Smooth muscle cell (in vitro differentiated cells): ENCODE measurements at regions not wholly inside any gene's neighbourhood (a gene's known extent, or its start where the extent isn't known, plus 50 kb on each side); places are given as distances from the start of the nearest gene placed in this dataset.

Source experiments
- DNase-seq: peaks from one replicate; lab custom pipeline; 2025; ENCODE audit not compliant: unreplicated experiment; lab: John Stamatoyannopoulos, UW
- H2AFZ ChIP-seq: fragments of 200-600 bp; sonication (generic); 2 replicates; pipeline ENCODE4 v1.6.0; 2016; ENCODE audit warnings: antibody characterized with exemption, low read depth, mild to moderate bottlenecking
- H3F3A ChIP-seq: fragments of 200-600 bp; sonication (generic); 2 replicates; pipeline ENCODE4 v1.6.0; 2017; ENCODE audit warnings: antibody characterized with exemption, low read depth
- H3K27ac ChIP-seq: fragments of 200-600 bp; sonication (generic); 2 replicates; pipeline ENCODE4 v1.5.1; 2016; ENCODE audit warnings: low read depth, mild to moderate bottlenecking
- H3K27me3 ChIP-seq: fragments of 200-600 bp; sonication (generic); 2 replicates; pipeline ENCODE4 v1.6.1; 2016; ENCODE audit warnings: low read depth, mild to moderate bottlenecking
- H3K36me3 ChIP-seq: fragments of 200-600 bp; sonication (generic); 2 replicates; pipeline ENCODE4 v1.5.1; 2016; ENCODE audit warnings: low read depth
- H3K4me1 ChIP-seq: fragments of 200-600 bp; sonication (generic); 2 replicates; pipeline ENCODE4 v1.5.1; 2016; ENCODE audit warnings: low read depth
- H3K4me2 ChIP-seq: fragments of 200-600 bp; sonication (generic); 2 replicates; pipeline ENCODE4 v1.6.0; 2016; ENCODE audit warnings: mild to moderate bottlenecking
- H3K4me3 ChIP-seq: fragments of 200-600 bp; sonication (generic); 2 replicates; pipeline ENCODE4 v1.5.1; 2016; ENCODE audit warnings: mild to moderate bottlenecking
- H3K79me2 ChIP-seq: fragments of 200-600 bp; sonication (generic); 2 replicates; pipeline ENCODE4 v1.6.0; 2016; ENCODE audit warnings: low read depth, mild to moderate bottlenecking
- H3K9ac ChIP-seq: fragments of 200-600 bp; sonication (generic); 2 replicates; pipeline ENCODE4 v1.6.0; 2016; ENCODE audit warnings: low read depth
- H3K9me3 ChIP-seq: fragments of 200-600 bp; sonication (generic); replicated peaks from 2 replicates; pipeline ENCODE4 v1.5.1; 2016; ENCODE audit warnings: low read depth
- H4K20me1 ChIP-seq: fragments of 200-600 bp; sonication (generic); 2 replicates; pipeline ENCODE4 v1.6.0; 2016; ENCODE audit warnings: low read depth
- CTCF ChIP-seq: fragments of 200-600 bp; sonication (generic); IDR thresholded peaks from 2 replicates; pipeline ENCODE4 v1.5.1; 2017; ENCODE audit warnings: borderline replicate concordance, mild to moderate bottlenecking, antibody characterized with exemption; ENCODE audit not compliant: insufficient read depth, poor library complexity, severe bottlenecking
- WGBS: methylation state at CpG from one replicate; pipeline ENCODE4 v1.1.7; 2016; ENCODE audit warnings: low lambda C conversion rate; 5-methylcytosine and 5-hydroxymethylcytosine counted together

DNA sequence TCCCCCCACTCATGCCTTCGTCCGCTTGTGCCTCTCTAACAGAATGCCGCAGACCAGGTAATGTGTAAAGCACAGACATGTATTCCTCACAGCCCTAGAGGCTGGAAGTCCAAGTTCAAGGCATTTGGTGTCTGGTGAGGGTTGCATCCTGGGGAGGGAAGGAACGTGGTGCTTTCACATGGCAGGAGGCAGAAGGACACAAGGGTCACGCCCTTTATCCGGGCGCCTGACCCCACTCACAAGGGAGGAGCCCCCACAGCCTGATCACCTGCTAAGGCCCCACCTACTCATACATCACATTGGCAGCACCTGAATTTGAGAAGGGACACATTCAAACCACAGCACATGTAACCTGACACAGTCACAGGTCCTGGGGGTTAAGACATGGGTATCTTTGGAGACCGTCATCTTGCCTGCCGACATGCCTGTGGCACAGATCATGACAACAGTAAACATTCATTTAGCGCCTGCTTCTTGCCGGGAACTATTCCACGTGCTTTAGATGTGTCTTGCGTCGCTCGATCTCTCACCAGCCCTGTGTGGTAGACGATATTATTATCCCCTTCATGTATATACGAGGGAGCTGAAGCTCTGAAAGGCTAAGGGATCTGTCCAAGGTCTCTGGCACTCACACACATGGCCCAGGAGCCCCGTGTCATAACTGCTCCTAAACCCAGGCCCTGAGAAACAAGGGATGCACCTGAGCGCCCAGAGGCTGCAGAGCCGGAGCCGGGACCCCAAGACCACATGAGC lies 235.6 kb downstream of the NPHP4 start:
- Histone ChIP-seq H3K27me3 (no peaks in the 10 kb centered on the region), H3K9ac (no peak overlapping the region), H3K79me2 (no peaks in the 10 kb centered on the region), H3K4me2 (no peak overlapping the region), H3K27ac (no peak overlapping the region), H3F3A (no peaks in the 10 kb centered on the region), H3K4me3 (no peak overlapping the region), H3K4me1 (no peaks in the 10 kb centered on the region), H3K36me3 (no peaks in the 10 kb centered on the region), H3K9me3 (no peaks in the 10 kb centered on the region), H4K20me1 (no peaks in the 10 kb centered on the region), H2AFZ (no peak overlapping the region)
- 89% methylated on average over 21 of the region's 21 CpGs for WGBS
- DNase-seq, result no peak
- TF ChIP-seq CTCF, result no peak

DNA sequence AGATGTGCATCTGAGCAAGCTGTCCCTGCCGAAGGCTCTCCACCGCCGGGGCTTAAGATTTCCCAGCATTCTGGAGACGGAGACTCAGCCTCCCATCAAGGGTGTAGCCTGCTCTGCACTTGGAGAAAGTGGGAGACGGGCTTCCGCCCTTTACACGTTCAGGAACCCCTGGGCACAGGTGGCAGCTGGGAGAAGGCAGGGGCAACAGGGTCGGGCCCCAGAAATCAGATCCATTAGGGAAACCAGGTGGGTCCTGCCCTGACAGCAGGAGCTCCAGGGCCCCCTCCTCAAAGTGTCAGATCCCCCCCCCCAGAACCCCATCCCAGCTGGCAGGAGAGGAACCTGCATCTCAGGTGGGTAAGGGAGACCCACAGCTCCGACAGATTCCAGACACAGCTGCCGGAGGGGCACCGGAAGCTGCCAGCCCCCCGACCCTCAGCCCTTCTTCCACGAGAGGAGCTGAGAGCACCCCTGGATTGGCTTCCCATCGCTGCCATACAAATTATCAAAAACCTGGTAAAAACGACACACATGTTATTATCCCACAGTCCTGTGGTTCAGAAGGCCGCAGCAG lies 236.6 kb downstream of the NPHP4 start:
- H3K4me3 ChIP-seq, result no peak overlapping the region
- H3F3A ChIP-seq, result no peaks in the 10 kb centered on the region
- no peak overlapping the region for H3K9ac ChIP-seq
- H3K27me3 ChIP-seq, result no peaks in the 10 kb centered on the region
- no peaks in the 10 kb centered on the region for H3K9me3 ChIP-seq
- no peaks in the 10 kb centered on the region for H4K20me1 ChIP-seq
- no peak overlapping the region for H3K27ac ChIP-seq
- DNase-seq, result no peak
- H3K79me2 ChIP-seq, result no peaks in the 10 kb centered on the region
- H3K4me1 ChIP-seq, result no peaks in the 10 kb centered on the region
- TF ChIP-seq CTCF, result no peak
- no peaks in the 10 kb centered on the region for H3K36me3 ChIP-seq
- no peak overlapping the region for H2AFZ ChIP-seq
- WGBS, result 87% methylated on average over 16 of the region's 16 CpGs
- H3K4me2 ChIP-seq, result no peak overlapping the region

DNA sequence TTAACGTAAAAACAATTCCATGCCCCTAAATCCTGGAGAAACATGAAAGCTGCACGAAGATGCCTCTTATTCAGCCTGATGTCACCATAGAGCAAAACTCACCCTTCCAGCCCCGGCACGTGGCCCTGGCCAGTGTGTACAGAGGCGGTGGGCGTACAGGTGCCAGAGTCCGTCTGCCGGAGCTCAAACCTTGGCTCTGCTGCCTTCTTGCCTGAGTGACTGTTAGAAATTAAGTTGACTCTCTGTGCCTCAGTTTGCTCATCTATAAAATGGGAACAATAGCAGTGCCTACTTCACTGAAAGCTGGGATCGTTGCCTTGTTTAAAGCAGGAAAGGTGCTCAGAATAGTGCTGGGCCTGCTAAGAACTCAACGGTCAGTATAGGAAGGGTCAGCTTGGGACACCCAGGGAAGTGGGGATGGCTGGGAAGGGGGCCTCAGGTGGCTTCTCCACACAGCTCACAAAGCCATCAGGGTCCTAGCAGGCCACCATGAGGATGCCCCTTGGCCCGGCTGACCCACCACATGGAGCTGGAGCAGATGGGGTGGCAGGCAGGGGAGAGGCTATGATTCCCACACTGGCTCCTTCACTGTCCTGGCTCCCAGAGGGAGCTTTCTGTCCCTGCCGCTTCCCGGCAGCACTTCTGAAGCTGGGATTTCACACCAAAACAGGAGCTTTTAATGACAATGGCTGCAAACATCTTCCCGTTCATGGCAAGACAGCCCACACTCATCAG lies 237.2 kb downstream of the NPHP4 start:
- H2AFZ ChIP-seq, result no peak overlapping the region
- DNase-seq, result no peak
- H3K27me3 ChIP-seq, result no peaks in the 10 kb centered on the region
- H3K9ac ChIP-seq, result no peak overlapping the region
- no peaks in the 10 kb centered on the region for H3K4me1 ChIP-seq
- H3K27ac ChIP-seq, result no peak overlapping the region
- no peaks in the 10 kb centered on the region for H3K79me2 ChIP-seq
- no peaks in the 10 kb centered on the region for H3K9me3 ChIP-seq
- no peaks in the 10 kb centered on the region for H3F3A ChIP-seq
- H3K4me3 ChIP-seq, result no peak overlapping the region
- WGBS, result 88% methylated on average over 14 of the region's 14 CpGs
- no peaks in the 10 kb centered on the region for H4K20me1 ChIP-seq
- TF ChIP-seq CTCF, result no peak
- no peak overlapping the region for H3K4me2 ChIP-seq
- H3K36me3 ChIP-seq, result no peaks in the 10 kb centered on the region
